ENCODE measurements at regions not wholly inside any gene's neighbourhood (a gene's known extent, or its start where the extent isn't known, plus 50 kb on each side); places are given as distances from the start of the nearest gene placed in this dataset.

GRCh38 chr10:62740885-62741745 is 63.4 kb upstream of the ADO start:
- ATAC-seq (ENCODE audit: poor library complexity) (no peak), DNase-seq (no peak)
- intact Hi-C loops (cut with DNase I) = no loop called here

- intact Hi-C loops (cut with DNase I) = no loop called here
- DNase-seq (no peak), ATAC-seq (ENCODE audit: poor library complexity) (no peak)
These were observed 62.5 kb upstream of the ADO start for GRCh38 chr10:62741996-62742395.

- no peak for DNase-seq
- no peak for ATAC-seq (ENCODE audit: poor library complexity)
- intact Hi-C loops (cut with DNase I) = no loop called here
These were observed 61.9 kb upstream of the ADO start for GRCh38 chr10:62742536-62743061.

GRCh38 chr10:62744136-62744535 is 60.4 kb upstream of the ADO start:
- no peak for DNase-seq
- intact Hi-C loops (cut with DNase I) = no loop called here
- ATAC-seq (ENCODE audit: poor library complexity) = no peak

GRCh38 chr10:62745581-62745980 is 58.9 kb upstream of the ADO start:
- intact Hi-C loops (cut with DNase I) = no loop called here
- ATAC-seq (ENCODE audit: poor library complexity) (no peak), DNase-seq (no peak)

- intact Hi-C loops (cut with DNase I) = no loop called here
- no peak for DNase-seq
- ATAC-seq (ENCODE audit: poor library complexity) = no peak
These were observed 57.4 kb upstream of the ADO start for GRCh38 chr10:62746951-62747729.

GRCh38 chr10:62748386-62748785 is 56.1 kb upstream of the ADO start:
- DNase-seq (no peak), ATAC-seq (ENCODE audit: poor library complexity) (no peak)
- intact Hi-C loops (cut with DNase I) = no loop called here

GRCh38 chr10:62749093-62749683 is 55.3 kb upstream of the ADO start:
- DNase-seq (no peak), ATAC-seq (ENCODE audit: poor library complexity) (no peak)
- intact Hi-C loops (cut with DNase I) = no loop called here
